GM12878 (cell line): ENCODE measurements at regions not wholly inside any gene's neighbourhood (a gene's known extent, or its start where the extent isn't known, plus 50 kb on each side); places are given as distances from the start of the nearest gene placed in this dataset.

Experiments
- CBFB ChIP-seq: IDR thresholded peaks from 2 replicates; pipeline ENCODE4 v1.6.1; 2016; ENCODE audit warnings: antibody characterized with exemption, low read depth
- EP300 ChIP-seq, 2 experiments: fragments of 150-350 bp in 1 of 2; IDR thresholded peaks; 2 replicates each; pipeline ENCODE4 v1.6.1; 2011 to 2012; ENCODE audit warnings: low read depth in 2 of 2, low read length in 2 of 2, borderline replicate concordance in 1 of 2, improper control_type of control experiment in 1 of 2, inconsistent platforms in 1 of 2; ENCODE audit not compliant: control insufficient read depth in 1 of 2
- EZH2 ChIP-seq: IDR thresholded peaks from 2 replicates; pipeline ENCODE4 v1.6.1; 2012; ENCODE audit warnings: low read depth, mild to moderate bottlenecking, control low read depth, inconsistent platforms, low read length, borderline replicate concordance; ENCODE audit not compliant: control insufficient read depth
- NFYA ChIP-seq: IDR thresholded peaks from 2 replicates; pipeline ENCODE4 v1.6.1; 2011; ENCODE audit warnings: low read depth, mild to moderate bottlenecking, low read length, improper control_type of control experiment, borderline replicate concordance
- POLR2A ChIP-seq: IDR thresholded peaks from 2 replicates; pipeline ENCODE4 v1.6.1; 2011; ENCODE audit warnings: low read depth, mild to moderate bottlenecking, low read length
- SIN3A ChIP-seq: IDR thresholded peaks from 2 replicates; pipeline ENCODE4 v1.6.1; 2012; ENCODE audit warnings: low read depth, low read length, improper control_type of control experiment
- SMARCA5 ChIP-seq: fragments of 450-650 bp; IDR thresholded peaks from 2 replicates; pipeline ENCODE4 v1.6.1; 2017; ENCODE audit warnings: mild to moderate bottlenecking
- ZBED1 ChIP-seq: IDR thresholded peaks from 2 replicates; pipeline ENCODE4 v1.6.1; 2016; ENCODE audit warnings: borderline replicate concordance
- TF ChIP-seq, protein P1 (sequence below), 3 experiments: IDR thresholded peaks in 2 of 3; conservative IDR thresholded peaks in 1 of 3; 2 replicates each; pipeline ENCODE4 v1.5.1; 2011; ENCODE audit warnings: low read depth in 3 of 3, low read length in 3 of 3, mild to moderate bottlenecking in 3 of 3, control low read depth in 2 of 3, moderate library complexity in 2 of 3, inconsistent platforms in 1 of 3, mixed read lengths in 1 of 3; ENCODE audit not compliant: control insufficient read depth in 2 of 3, insufficient read depth in 1 of 3; ENCODE audit errors: extremely low read depth in 1 of 3
- TF ChIP-seq, protein P2 (sequence below): fragments of 450-650 bp; IDR thresholded peaks from 2 replicates; pipeline ENCODE4 v1.6.1; 2017; ENCODE audit warnings: mild to moderate bottlenecking
- TF ChIP-seq, protein P3 (sequence below): IDR thresholded peaks from 2 replicates; pipeline ENCODE4 v1.6.1; 2012; ENCODE audit warnings: low read length, inconsistent platforms

DNA sequence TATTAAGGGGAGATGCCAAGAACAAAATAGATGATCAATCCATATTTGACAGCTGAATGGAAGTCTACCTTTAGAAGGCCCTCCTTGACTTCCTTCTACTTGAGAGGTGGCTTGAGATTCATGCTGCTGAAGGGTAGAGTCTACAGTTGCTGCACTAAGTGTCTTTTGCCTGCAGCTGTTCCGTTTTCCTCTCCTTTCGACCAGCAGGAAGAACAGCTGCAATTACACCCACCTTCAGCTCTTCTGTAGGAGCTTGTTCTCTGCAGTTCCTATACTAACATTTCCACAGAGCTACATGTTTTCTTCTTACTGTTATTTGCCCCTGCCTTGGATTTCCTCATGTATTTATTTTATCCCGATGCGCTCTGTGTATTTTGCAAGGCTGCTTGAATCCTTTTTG, 79.1 kb downstream of the ARRDC4 start:
- TF ChIP-seq POLR2A (no peak), EZH2 (no peak), EP300 (IDR thresholded peaks at IDR 0.05; ENCODE audit: borderline replicate concordance in 1 of 2, control insufficient read depth in 1 of 2, low read depth in 2 of 2, low read length in 2 of 2) (no peak), SIN3A (no peak), SMARCA5 (no peak), ZBED1 (no peak), CBFB (no peak), NFYA (no peak)
- TF ChIP-seq, protein P1, sequence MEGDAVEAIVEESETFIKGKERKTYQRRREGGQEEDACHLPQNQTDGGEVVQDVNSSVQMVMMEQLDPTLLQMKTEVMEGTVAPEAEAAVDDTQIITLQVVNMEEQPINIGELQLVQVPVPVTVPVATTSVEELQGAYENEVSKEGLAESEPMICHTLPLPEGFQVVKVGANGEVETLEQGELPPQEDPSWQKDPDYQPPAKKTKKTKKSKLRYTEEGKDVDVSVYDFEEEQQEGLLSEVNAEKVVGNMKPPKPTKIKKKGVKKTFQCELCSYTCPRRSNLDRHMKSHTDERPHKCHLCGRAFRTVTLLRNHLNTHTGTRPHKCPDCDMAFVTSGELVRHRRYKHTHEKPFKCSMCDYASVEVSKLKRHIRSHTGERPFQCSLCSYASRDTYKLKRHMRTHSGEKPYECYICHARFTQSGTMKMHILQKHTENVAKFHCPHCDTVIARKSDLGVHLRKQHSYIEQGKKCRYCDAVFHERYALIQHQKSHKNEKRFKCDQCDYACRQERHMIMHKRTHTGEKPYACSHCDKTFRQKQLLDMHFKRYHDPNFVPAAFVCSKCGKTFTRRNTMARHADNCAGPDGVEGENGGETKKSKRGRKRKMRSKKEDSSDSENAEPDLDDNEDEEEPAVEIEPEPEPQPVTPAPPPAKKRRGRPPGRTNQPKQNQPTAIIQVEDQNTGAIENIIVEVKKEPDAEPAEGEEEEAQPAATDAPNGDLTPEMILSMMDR (IDR thresholded peaks at IDR 0.05 in 2 of 3, conservative IDR thresholded peaks at IDR 0.05 in 1 of 3; ENCODE audit: control insufficient read depth in 2 of 3, extremely low read depth in 1 of 3, insufficient read depth in 1 of 3, low read depth in 3 of 3, low read length in 3 of 3), result no peak
- TF ChIP-seq, protein P2, sequence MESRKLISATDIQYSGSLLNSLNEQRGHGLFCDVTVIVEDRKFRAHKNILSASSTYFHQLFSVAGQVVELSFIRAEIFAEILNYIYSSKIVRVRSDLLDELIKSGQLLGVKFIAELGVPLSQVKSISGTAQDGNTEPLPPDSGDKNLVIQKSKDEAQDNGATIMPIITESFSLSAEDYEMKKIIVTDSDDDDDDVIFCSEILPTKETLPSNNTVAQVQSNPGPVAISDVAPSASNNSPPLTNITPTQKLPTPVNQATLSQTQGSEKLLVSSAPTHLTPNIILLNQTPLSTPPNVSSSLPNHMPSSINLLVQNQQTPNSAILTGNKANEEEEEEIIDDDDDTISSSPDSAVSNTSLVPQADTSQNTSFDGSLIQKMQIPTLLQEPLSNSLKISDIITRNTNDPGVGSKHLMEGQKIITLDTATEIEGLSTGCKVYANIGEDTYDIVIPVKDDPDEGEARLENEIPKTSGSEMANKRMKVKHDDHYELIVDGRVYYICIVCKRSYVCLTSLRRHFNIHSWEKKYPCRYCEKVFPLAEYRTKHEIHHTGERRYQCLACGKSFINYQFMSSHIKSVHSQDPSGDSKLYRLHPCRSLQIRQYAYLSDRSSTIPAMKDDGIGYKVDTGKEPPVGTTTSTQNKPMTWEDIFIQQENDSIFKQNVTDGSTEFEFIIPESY, result no peak
- TF ChIP-seq, protein P3, sequence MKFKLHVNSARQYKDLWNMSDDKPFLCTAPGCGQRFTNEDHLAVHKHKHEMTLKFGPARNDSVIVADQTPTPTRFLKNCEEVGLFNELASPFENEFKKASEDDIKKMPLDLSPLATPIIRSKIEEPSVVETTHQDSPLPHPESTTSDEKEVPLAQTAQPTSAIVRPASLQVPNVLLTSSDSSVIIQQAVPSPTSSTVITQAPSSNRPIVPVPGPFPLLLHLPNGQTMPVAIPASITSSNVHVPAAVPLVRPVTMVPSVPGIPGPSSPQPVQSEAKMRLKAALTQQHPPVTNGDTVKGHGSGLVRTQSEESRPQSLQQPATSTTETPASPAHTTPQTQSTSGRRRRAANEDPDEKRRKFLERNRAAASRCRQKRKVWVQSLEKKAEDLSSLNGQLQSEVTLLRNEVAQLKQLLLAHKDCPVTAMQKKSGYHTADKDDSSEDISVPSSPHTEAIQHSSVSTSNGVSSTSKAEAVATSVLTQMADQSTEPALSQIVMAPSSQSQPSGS, result no peak
